Adrenal gland (tissue), 5 donors: ENCODE measurements at regions not wholly inside any gene's neighbourhood (a gene's known extent, or its start where the extent isn't known, plus 50 kb on each side); places are given as distances from the start of the nearest gene placed in this dataset.

Experiments
- POLR2A ChIP-seq, 2 donors: fragments of 450-650 bp; IDR thresholded peaks; one replicate each; pipeline ENCODE4 v1.6.1; 2017; ENCODE audit warnings: antibody characterized with exemption in 2 of 2, mild to moderate bottlenecking in 2 of 2, moderate library complexity in 1 of 2
- TF ChIP-seq, protein P1 (sequence below), 6 experiments: fragments of 450-650 bp in 4 of 6; fragments of 200-600 bp in 2 of 6; sonication (generic) in 1 of 6; IDR thresholded peaks; 1 replicate in 5 of 6; 2 replicates in 1 of 6; pipeline versions ENCODE4 v1.5.1 to v1.8.0; 2016 to 2021; ENCODE audit warnings: antibody characterized with exemption in 6 of 6, mild to moderate bottlenecking in 2 of 6, moderate library complexity in 1 of 6
- donor health status: DM: no; HTN: no; CAD: no.

DNA sequence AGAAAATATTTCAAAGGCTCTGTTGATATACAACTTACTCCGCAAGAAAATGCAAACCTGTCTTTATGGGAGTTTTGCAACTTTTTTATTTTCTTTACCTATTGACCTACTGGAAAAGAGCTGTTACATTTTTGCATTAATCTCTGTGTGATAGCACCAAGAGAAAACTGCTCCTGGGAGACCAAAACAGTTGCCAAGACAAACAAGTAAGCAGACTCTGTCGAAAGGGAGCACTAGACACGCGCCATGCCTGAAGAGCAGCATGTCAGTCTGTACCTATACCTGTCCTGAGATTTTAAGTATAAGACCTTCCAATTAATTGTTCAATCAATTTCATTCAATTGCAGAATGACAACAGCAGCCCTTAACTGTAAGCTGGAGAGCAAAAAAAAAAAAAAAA is 56.0 kb upstream of the TECRL start:
- TF ChIP-seq, protein P1, sequence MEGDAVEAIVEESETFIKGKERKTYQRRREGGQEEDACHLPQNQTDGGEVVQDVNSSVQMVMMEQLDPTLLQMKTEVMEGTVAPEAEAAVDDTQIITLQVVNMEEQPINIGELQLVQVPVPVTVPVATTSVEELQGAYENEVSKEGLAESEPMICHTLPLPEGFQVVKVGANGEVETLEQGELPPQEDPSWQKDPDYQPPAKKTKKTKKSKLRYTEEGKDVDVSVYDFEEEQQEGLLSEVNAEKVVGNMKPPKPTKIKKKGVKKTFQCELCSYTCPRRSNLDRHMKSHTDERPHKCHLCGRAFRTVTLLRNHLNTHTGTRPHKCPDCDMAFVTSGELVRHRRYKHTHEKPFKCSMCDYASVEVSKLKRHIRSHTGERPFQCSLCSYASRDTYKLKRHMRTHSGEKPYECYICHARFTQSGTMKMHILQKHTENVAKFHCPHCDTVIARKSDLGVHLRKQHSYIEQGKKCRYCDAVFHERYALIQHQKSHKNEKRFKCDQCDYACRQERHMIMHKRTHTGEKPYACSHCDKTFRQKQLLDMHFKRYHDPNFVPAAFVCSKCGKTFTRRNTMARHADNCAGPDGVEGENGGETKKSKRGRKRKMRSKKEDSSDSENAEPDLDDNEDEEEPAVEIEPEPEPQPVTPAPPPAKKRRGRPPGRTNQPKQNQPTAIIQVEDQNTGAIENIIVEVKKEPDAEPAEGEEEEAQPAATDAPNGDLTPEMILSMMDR (IDR thresholded peaks at IDR 0.05) = no peak
- TF ChIP-seq POLR2A (IDR thresholded peaks at IDR 0.05) = no peak
